CD4-positive, alpha-beta T cell treated with Interleukin-17A for 1 hour (primary cell): ENCODE measurements at regions not wholly inside any gene's neighbourhood (a gene's known extent, or its start where the extent isn't known, plus 50 kb on each side); places are given as distances from the start of the nearest gene placed in this dataset.

ENCODE experiments used
- DNase-seq: peaks from one replicate; pipeline ENCODE4 v3.0.0-alpha.2; 2020

DNA sequence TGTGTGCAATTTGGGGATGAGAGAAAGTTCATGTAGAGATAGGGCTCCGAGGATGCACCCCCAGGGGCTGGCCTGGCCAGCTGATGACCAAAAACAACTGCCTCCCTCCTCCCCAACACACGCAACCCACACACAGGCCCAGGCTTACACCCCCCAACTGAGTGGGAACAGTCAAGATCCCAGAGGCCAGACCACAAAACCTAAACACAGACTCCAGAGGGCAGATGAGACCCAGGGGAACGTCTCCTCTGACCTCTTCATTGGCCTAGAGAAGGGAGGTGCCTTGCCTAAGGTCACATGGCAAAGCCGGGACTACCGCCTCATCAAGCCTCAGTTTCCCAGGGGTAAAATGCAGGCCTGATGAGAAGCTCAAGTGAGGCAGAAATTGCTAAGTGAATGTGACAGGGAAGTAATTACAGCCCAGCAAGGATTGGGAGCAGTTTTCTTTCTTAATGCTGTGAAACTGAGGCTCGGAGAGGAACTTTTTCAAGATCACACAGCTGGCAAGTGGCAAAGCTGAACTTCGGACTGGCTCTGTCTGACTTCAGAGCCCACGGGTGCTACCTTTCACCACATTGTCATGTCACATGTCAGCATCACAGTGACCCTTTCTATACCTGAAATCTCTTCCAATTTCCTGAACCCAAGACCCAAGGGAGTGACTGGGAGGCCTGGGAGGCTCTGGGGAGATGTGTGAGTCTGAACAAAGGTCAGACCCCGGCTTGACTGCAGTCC is 69.9 kb upstream of the WNT11 start:
- DNase-seq = no peak

DNA sequence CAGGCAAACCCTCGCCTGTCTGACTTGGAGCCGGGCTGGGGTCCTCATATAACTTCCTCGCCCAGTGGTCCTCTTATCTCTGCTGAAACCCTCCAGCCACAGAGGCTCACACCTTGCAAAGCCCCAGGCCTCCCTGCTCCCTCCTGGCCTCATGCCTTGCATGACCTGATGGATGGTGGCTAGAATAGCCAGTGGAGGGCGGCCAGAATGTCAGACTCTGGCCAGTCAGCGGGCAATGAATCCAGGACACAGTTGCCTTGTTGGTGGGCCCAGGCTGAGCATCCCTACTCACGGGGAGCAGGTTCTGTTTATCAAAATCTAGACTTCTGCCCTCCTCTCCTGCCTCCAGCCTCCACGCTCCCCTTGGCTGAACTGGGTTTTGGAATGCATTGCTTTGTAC is 69.1 kb upstream of the WNT11 start:
- no peak for DNase-seq

DNA sequence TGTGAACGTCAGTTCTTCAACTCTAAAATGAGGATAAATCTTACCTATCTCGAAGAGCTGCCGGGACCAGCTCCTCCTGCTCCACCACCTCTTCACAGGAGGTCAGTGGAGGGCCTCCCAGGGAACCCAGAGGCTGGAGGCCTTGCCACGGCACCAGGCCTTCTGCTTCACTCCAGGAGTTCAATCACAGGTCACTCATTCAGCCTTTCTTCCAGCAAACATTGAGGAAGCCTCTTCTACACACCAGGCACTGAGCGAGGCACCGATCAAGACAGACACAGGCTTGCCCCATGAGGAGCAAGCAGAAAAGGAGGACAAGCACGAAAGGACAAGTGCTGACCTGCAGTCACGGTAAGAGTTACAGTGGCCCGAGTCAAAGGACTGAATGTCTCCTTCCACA is 64.8 kb upstream of the WNT11 start:
- no peak for DNase-seq

DNA sequence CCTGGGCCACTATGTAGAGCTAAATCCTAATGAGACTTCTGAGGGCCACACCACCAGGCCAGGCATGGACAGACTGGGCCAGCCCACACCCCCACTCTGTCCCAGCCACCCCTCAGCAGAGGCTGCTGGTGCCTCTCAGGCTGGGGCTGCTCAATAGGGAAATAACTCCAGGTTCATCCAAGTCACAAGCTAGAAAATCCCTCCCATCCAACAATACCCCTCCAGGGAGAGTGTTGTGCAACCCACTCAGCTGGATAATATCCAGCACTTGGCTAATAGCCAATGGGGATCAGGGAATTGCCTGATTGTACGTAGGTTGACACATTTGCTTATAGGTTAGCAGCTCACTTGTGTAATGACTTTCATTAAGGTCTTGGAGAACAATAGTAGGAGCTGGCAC is 64.1 kb upstream of the WNT11 start:
- no peak for DNase-seq

DNA sequence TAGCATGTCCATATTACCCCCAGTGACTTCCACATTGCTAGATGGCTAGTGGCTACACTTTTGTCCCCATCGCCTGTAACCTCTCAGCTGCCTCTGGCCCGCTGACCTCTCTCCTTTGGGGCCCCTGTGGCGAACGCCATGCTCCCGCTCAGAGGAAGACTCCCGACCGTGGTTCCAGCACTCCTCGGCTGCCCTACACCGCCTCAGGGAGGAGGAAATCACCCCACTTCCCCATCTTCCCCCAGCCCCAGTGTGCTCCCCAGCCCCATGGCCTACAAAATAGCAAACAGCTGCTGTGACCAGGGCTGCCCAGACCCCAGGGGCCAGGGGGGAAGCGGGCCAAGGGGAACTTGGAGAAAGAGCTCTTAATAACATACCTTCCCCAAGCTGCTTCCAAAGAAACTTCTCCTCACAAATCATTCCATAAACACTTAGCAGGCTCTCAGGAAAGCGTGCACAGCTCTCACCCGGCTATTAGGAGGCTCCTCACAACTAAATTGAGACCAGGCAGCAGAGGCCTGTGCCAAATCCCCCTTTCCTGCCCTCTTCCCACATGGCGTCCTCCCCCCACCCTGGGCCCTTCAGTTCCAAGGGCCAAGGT is 63.5 kb upstream of the WNT11 start:
- DNase-seq = no peak

DNA sequence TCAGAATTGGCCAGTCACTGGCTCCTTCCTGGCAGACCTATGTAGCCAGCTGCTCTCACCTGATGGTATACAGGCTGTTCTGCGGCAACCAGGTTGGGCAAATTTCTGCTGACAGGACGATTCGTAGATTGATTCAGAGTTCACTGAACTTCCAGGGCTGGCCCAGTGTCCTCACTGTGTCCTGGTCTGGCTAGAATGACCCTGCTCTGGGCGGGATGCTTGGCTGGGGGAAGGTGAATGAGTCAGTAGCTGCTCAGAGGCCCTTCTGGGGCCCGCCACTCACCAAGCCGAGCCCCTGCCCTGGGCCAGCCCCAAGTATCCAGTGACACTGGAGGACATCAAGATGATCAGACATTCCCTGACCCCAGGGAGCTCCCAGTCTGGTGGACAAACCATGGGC is 62.9 kb upstream of the WNT11 start:
- no peak for DNase-seq

DNA sequence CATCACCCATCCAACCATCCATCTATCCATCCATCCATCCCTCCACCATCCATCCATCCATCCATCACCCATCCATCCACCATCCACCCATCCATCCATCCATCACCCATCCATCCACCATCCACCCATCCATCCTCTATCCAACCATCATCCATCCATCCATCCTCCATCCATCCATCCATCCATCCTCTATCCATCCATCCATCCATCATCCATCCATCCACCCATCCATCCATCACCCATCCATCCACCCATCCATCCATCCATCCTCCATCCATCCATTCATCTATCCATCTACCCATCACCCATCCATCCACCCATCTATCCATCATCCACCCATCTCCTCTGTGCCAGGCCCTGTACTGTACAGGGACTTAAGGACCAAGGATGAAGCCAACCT is 62.2 kb upstream of the WNT11 start:
- DNase-seq = no peak

DNA sequence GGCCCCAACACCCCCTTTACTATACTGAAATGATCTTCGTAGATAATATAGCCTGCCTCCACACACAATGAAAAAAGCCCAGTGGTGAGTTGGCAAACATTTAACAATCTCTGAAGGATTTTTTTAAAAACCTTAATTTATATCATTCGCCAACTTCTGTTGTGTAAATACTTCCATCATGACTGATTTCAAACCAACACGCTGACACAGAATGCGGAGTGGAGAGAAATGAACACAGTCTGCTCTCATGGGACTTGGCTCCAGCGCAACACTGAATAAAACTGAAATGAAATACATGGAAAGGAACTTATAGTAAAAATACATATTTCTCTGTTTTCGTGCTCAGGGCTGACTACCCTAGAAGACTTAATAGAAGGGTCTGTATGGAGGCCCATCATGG is 61.3 kb upstream of the WNT11 start:
- DNase-seq = no peak

DNA sequence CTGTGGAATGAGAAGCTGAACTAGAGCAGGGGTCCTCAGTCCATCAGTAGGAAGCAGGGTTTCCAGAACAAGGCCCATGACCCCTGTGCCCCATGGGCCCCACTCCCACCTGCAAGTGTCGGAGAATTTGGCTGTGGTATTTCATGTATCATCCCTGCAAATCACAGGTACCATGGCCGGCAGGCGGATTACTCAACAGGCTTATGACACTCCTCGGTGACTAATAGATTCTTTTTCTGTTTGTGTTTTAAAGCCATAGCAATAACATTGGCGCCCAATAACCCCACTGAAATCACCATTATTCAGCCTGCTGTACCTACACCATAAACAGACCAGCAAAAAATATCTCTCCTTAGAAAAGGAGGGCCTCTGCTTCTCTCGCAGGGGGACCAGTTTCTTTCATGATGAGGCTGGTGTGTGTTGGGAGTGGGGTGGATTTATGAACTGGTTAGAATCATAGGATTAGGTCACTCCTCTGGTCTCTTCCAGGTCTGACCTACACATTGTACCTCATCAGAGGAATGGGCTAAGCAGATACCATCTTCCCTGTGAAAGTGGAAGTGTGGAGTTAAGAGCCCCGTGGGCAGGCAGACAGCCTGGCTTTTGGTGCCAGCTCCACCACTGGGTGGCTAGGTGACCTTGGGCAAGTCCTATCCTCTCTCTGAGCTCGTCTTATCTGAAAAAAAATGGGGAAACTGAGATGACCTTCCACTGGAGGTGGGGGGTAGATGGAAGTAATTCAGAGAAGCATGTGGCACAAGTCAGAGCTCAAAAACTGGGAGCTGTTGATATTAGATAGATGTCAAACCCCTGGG is 60.2 kb upstream of the WNT11 start:
- no peak for DNase-seq

DNA sequence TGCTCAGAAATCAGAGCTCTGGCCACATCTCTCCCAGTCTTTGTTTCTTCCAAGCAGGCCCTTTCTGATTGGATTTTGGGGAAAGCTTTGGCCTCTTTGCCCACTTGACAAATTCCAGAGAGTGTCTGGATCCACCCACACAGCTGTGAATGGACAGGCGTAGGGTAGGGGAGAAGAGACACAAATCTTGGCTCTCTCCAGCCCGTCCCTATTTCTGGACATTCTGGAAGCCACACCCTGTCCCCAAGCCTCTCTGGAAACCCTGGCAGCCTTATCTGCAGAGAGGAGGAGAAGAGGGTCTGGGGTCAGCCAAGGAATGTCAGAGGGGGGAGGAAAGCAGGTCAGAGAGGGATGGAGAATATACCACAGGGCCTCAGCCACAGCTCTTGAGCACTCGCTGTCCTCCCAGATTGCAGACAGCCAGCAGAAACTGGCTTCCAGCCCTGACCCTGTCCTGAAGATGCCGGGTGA is 59.5 kb upstream of the WNT11 start:
- no peak for DNase-seq

DNA sequence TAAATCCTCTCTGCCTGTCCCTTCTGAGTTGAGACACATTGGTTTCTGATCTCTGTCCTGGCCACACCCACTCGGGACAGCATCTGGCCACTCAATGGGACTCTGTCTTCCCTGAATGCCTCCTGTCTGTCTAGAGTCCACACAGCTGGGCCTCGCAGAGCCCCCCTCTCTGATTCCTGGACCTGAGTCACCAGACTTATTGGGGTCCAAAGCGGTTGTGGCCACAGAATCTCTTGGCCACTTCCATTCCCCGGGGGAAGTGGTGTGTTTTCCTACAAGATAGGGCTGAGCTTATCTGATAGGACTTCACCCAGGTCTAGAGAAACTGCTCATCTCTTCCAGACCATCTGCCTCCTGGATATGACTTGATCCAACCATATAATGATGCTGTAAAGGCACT is 57.4 kb upstream of the WNT11 start:
- no peak for DNase-seq

DNA sequence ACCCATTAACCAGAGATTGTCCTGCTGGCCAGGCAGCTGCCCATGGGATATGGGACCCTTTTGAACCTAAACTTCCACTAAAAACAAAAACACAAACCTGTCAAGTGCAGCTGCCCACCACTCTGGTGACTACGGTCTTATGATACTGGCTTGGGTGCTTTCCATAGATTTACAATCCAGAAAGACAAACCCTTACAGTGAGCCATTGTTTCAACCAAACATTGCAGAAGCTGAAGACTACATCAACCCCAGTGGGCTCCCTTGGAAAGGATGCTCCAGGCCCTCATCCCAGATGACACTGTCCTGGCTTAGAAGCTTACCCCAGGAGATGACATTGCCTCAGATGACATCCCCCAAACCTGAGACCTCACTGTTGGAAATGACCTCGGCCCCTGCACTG is 56.9 kb upstream of the WNT11 start:
- no peak for DNase-seq

DNA sequence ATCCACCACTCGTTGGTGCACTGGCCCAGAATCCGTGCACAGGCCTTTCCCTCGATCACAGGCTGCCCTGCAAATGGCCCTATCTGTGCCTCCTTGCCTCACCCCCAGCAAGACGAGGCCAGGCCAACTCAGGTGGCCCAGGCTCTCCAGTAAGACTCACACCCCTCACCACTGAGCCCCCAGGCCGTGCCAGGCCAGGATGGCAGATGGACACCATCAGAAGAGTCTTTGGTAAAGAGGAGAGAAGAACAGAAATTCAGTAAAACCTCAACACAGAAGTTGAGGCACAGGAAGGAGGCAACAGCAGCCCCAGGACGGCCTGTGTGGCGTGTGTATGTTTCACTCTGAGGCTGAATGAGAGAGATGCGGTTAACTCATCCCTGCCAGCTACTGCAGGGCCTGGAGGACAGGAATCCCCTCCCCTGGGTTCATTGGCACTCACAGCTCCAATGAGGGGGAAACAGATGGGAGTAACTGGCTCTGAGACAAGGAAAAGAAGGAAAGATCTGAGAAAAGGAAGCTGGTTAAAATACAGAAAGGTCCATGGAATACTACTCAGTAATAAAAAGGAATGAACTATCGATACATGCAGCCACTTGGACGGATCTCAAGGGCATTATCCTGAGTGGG is 54.1 kb upstream of the WNT11 start:
- no peak for DNase-seq

DNA sequence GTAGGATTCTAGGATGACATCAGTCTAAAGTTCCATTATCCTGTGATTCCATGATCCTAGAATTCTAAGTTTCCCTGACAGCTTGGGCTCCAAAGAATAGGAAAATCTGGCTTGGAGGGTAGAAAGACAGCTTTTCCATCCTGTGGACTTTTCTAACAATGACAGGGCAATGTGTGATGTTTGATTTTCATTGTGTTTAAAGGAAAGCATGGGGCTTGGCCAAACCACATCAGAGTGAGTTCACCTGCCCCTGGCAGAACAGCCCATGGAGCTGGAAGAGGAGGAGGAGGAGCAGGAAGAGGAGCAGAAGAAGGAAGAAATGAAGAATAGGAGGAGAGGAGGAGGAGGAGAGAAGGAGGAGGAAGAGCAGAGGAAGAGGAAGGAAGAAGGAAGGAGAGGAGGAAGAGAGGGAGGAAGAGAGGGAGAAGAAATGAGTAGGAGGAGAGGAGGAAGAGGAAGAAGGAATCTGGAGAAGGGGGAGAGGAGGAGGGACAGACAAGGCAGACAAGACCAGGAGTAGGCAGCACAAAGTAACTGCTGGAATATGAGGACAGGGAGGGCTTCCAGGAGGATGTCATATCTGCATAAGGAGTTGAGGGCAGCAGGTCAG is 53.1 kb upstream of the WNT11 start:
- DNase-seq = no peak

DNA sequence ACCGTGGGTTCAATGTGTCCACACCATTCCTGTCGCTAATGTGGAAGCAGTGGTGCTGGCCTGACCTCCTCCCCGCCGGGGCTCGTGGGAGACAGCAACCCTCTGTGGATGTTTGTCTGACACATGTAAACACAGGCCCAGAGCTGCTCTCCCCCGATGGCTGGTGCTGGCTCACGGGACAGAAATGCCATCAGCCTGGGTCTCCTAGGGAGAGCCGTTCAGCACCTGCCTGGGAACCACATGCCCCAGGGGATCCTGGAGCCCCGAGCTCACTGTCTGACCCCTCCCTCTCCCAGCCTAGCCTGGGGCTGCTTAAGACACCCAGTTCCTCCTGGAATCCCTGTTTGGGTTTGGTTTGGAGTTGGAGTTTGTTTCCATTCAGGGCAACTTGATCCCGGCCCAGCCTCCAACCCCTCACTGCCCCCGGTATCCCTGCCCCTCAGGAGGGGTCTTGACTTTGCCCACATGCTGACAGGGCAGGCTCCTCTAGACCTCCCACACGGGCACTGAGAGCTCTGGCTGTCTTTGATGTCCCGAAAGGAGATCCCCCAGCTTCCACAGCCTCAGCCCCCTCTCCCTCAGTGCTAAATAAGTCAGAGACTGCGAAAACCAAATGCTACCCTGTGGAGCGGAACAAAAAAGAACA is 50.9 kb upstream of the WNT11 start:
- DNase-seq = no peak

DNA sequence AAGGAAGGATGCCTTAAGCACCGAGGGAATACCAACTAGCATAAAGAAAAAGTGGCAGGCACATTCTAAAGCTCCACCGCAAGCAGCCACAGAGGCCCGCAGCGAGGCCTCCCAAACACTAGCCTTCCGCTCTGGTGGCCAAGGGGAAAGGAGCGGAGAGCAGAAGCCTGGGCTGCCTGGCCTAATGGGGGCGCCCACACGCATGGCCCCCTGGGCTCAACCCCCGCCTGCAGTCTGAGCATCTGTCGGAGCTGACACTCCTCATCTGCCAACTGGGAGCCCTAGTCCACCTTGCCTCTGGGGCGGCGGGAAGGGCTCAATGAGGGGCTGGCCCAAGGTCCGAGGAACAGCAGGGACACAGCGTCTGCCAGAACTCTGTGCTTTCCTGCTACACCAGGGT is 50.1 kb upstream of the WNT11 start:
- DNase-seq = no peak
